GM12878 (cell line): ENCODE measurements at regions not wholly inside any gene's neighbourhood (a gene's known extent, or its start where the extent isn't known, plus 50 kb on each side); places are given as distances from the start of the nearest gene placed in this dataset.

Experiments
- CTCF ChIP-seq, 3 experiments: IDR thresholded peaks in 2 of 3; conservative IDR thresholded peaks in 1 of 3; 2 replicates each; pipeline ENCODE4 v1.5.1; 2011; ENCODE audit warnings: low read depth in 3 of 3, low read length in 3 of 3, mild to moderate bottlenecking in 3 of 3, control low read depth in 2 of 3, moderate library complexity in 2 of 3, inconsistent platforms in 1 of 3, mixed read lengths in 1 of 3; ENCODE audit not compliant: control insufficient read depth in 2 of 3, insufficient read depth in 1 of 3; ENCODE audit errors: extremely low read depth in 1 of 3
- HDAC6 ChIP-seq: fragments of 200-600 bp; sonication (generic); IDR thresholded peaks from one replicate; pipeline ENCODE4 v1.8.0; 2017; ENCODE audit warnings: antibody characterized with exemption; ENCODE audit not compliant: unreplicated experiment
- JUND ChIP-seq: IDR thresholded peaks from 2 replicates; pipeline ENCODE4 v1.6.1; 2012; ENCODE audit warnings: low read depth, mild to moderate bottlenecking, low read length, improper control_type of control experiment, moderate library complexity
- MAX ChIP-seq: IDR thresholded peaks from 2 replicates; pipeline ENCODE4 v1.6.1; 2012; ENCODE audit warnings: low read depth, low read length, improper control_type of control experiment
- MTA3 ChIP-seq: IDR thresholded peaks from 2 replicates; pipeline ENCODE4 v1.6.1; 2012; ENCODE audit warnings: low read length, inconsistent platforms, borderline replicate concordance
- NR2C1 ChIP-seq: fragments of 450-650 bp; IDR thresholded peaks from 2 replicates; pipeline ENCODE4 v1.6.1; 2017; ENCODE audit warnings: antibody characterized with exemption, mild to moderate bottlenecking, moderate library complexity
- POLR2A ChIP-seq: IDR thresholded peaks from 2 replicates; pipeline ENCODE4 v1.6.1; 2011; ENCODE audit warnings: low read depth, mild to moderate bottlenecking, low read length
- POLR2AphosphoS2 ChIP-seq: IDR thresholded peaks from 2 replicates; pipeline ENCODE4 v1.6.1; 2011; ENCODE audit warnings: low read depth, mild to moderate bottlenecking, low read length, improper control_type of control experiment, moderate library complexity
- SPI1 ChIP-seq: IDR thresholded peaks from 2 replicates; pipeline ENCODE4 v1.6.1; 2011; ENCODE audit warnings: low read depth, mild to moderate bottlenecking, low read length, moderate library complexity, borderline replicate concordance; ENCODE audit not compliant: insufficient read depth
- TF ChIP-seq, protein P1 (sequence below): IDR thresholded peaks from 2 replicates; pipeline ENCODE4 v1.6.1; 2012; ENCODE audit warnings: low read depth, low read length, improper control_type of control experiment
- TF ChIP-seq, protein P2 (sequence below): IDR thresholded peaks from 2 replicates; pipeline ENCODE4 v1.6.1; 2012; ENCODE audit warnings: mild to moderate bottlenecking, low read depth, low read length

GRCh38 chr1:172763057-172763456, 104.2 kb downstream of the FASLG start:
- TF ChIP-seq HDAC6: no peak
- no peak for TF ChIP-seq NR2C1
- no peak for TF ChIP-seq JUND
- TF ChIP-seq, protein P1, sequence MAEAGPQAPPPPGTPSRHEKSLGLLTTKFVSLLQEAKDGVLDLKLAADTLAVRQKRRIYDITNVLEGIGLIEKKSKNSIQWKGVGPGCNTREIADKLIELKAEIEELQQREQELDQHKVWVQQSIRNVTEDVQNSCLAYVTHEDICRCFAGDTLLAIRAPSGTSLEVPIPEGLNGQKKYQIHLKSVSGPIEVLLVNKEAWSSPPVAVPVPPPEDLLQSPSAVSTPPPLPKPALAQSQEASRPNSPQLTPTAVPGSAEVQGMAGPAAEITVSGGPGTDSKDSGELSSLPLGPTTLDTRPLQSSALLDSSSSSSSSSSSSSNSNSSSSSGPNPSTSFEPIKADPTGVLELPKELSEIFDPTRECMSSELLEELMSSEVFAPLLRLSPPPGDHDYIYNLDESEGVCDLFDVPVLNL: no peak
- TF ChIP-seq CTCF (IDR thresholded peaks at IDR 0.05 in 2 of 3, conservative IDR thresholded peaks at IDR 0.05 in 1 of 3; ENCODE audit: control insufficient read depth in 2 of 3, extremely low read depth in 1 of 3, insufficient read depth in 1 of 3, low read depth in 3 of 3, low read length in 3 of 3): no peak
- no peak for TF ChIP-seq SPI1
- no peak for TF ChIP-seq MAX
- TF ChIP-seq MTA3: no peak
- TF ChIP-seq POLR2A: no peak
- TF ChIP-seq POLR2AphosphoS2: no peak
- TF ChIP-seq, protein P2, sequence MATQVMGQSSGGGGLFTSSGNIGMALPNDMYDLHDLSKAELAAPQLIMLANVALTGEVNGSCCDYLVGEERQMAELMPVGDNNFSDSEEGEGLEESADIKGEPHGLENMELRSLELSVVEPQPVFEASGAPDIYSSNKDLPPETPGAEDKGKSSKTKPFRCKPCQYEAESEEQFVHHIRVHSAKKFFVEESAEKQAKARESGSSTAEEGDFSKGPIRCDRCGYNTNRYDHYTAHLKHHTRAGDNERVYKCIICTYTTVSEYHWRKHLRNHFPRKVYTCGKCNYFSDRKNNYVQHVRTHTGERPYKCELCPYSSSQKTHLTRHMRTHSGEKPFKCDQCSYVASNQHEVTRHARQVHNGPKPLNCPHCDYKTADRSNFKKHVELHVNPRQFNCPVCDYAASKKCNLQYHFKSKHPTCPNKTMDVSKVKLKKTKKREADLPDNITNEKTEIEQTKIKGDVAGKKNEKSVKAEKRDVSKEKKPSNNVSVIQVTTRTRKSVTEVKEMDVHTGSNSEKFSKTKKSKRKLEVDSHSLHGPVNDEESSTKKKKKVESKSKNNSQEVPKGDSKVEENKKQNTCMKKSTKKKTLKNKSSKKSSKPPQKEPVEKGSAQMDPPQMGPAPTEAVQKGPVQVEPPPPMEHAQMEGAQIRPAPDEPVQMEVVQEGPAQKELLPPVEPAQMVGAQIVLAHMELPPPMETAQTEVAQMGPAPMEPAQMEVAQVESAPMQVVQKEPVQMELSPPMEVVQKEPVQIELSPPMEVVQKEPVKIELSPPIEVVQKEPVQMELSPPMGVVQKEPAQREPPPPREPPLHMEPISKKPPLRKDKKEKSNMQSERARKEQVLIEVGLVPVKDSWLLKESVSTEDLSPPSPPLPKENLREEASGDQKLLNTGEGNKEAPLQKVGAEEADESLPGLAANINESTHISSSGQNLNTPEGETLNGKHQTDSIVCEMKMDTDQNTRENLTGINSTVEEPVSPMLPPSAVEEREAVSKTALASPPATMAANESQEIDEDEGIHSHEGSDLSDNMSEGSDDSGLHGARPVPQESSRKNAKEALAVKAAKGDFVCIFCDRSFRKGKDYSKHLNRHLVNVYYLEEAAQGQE: no peak
